Adrenal gland (tissue), 5 donors: ENCODE measurements at regions not wholly inside any gene's neighbourhood (a gene's known extent, or its start where the extent isn't known, plus 50 kb on each side); places are given as distances from the start of the nearest gene placed in this dataset.

Experiments used
- POLR2A ChIP-seq, 2 donors: fragments of 450-650 bp; IDR thresholded peaks; one replicate each; pipeline ENCODE4 v1.6.1; 2017; ENCODE audit warnings: antibody characterized with exemption in 2 of 2, mild to moderate bottlenecking in 2 of 2, moderate library complexity in 1 of 2
- TF ChIP-seq, protein P1 (sequence below), 6 experiments: fragments of 450-650 bp in 4 of 6; fragments of 200-600 bp in 2 of 6; sonication (generic) in 1 of 6; IDR thresholded peaks; 1 replicate in 5 of 6; 2 replicates in 1 of 6; pipeline versions ENCODE4 v1.5.1 to v1.8.0; 2016 to 2021; ENCODE audit warnings: antibody characterized with exemption in 6 of 6, mild to moderate bottlenecking in 2 of 6, moderate library complexity in 1 of 6
- donor health status: DM: no; HTN: no; CAD: no.

DNA sequence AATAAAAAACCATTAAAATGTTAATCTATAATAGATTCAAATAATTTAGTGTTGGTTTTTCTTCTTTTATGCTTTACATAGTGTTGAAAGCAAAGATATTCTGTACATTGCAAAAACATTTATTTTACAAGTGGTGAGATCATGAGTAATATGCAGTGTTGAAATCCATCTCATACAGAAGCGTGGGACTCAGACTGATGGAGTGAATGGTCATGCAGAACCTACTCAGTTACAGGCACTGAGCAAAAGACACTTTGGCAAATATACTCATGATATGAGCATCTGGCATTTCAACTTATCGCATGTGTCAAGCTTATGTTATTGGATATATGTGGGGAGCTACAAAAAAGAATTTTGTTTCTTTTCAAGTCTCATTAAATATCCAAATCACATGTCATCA lies 620.2 kb upstream of the NETO1 start:
- TF ChIP-seq, protein P1, sequence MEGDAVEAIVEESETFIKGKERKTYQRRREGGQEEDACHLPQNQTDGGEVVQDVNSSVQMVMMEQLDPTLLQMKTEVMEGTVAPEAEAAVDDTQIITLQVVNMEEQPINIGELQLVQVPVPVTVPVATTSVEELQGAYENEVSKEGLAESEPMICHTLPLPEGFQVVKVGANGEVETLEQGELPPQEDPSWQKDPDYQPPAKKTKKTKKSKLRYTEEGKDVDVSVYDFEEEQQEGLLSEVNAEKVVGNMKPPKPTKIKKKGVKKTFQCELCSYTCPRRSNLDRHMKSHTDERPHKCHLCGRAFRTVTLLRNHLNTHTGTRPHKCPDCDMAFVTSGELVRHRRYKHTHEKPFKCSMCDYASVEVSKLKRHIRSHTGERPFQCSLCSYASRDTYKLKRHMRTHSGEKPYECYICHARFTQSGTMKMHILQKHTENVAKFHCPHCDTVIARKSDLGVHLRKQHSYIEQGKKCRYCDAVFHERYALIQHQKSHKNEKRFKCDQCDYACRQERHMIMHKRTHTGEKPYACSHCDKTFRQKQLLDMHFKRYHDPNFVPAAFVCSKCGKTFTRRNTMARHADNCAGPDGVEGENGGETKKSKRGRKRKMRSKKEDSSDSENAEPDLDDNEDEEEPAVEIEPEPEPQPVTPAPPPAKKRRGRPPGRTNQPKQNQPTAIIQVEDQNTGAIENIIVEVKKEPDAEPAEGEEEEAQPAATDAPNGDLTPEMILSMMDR (IDR thresholded peaks at IDR 0.05), result no peak
- no peak for TF ChIP-seq POLR2A (IDR thresholded peaks at IDR 0.05)
